Hepatocyte (in vitro differentiated cells): ENCODE measurements at regions not wholly inside any gene's neighbourhood (a gene's known extent, or its start where the extent isn't known, plus 50 kb on each side); places are given as distances from the start of the nearest gene placed in this dataset.

Experiments
- CTCF ChIP-seq: fragments of 200-600 bp; sonication (generic); IDR thresholded peaks from 2 replicates; pipeline ENCODE4 v1.5.1; 2016; ENCODE audit warnings: antibody characterized with exemption, mild to moderate bottlenecking; ENCODE audit not compliant: poor library complexity
- EZH2 ChIP-seq: fragments of 200-600 bp; sonication (generic); IDR thresholded peaks from 2 replicates; pipeline ENCODE4 v1.6.1; 2016; ENCODE audit warnings: antibody characterized with exemption, mild to moderate bottlenecking, borderline replicate concordance
- EZH2phosphoT487 ChIP-seq: fragments of 200-600 bp; sonication (generic); IDR thresholded peaks from one replicate; pipeline ENCODE4 v1.6.1; 2018; ENCODE audit warnings: antibody characterized with exemption, mild to moderate bottlenecking, low read depth, moderate library complexity; ENCODE audit not compliant: unreplicated experiment, severe bottlenecking

GRCh38 chr15:69526081-69527061, 73.8 kb downstream of the RPLP1 start:
- TF ChIP-seq CTCF (no peak), EZH2phosphoT487 (no peak), EZH2 (no peak)
